Activated CD4-positive, alpha-beta T cell treated with anti-CD3 and anti-CD28 coated beads, Interleukin-2, amount 50 U/mL, for 1 hour (primary cell): ENCODE measurements at regions not wholly inside any gene's neighbourhood (a gene's known extent, or its start where the extent isn't known, plus 50 kb on each side); places are given as distances from the start of the nearest gene placed in this dataset.

Experiments
- DNase-seq: peaks from one replicate; pipeline ENCODE4 v3.0.0-alpha.2; 2020

- no peak for DNase-seq
Measured at GRCh38 chr10:78549140-78549935, 515.7 kb downstream of the RPS24 start.

- no peak for DNase-seq
Measured at GRCh38 chr10:78550090-78550489, 516.4 kb downstream of the RPS24 start.

GRCh38 chr10:78550716-78551115 lies 517.1 kb downstream of the RPS24 start:
- DNase-seq: no peak

GRCh38 chr10:78551184-78552005 lies 517.4 kb upstream of the ZMIZ1 start:
- no peak for DNase-seq

- DNase-seq: no peak
Measured at GRCh38 chr10:78552261-78552811, 516.4 kb upstream of the ZMIZ1 start.

- no peak for DNase-seq
Measured at GRCh38 chr10:78553792-78554191, 515.0 kb upstream of the ZMIZ1 start.

- no peak for DNase-seq
Measured at GRCh38 chr10:78555128-78555527, 513.6 kb upstream of the ZMIZ1 start.

GRCh38 chr10:78556705-78557432 lies 511.9 kb upstream of the ZMIZ1 start:
- DNase-seq: no peak

- no peak for DNase-seq
Measured at GRCh38 chr10:78557433-78557925, 511.3 kb upstream of the ZMIZ1 start.

GRCh38 chr10:78559661-78560340 lies 509.0 kb upstream of the ZMIZ1 start:
- no peak for DNase-seq

GRCh38 chr10:78560341-78560688 lies 508.5 kb upstream of the ZMIZ1 start:
- DNase-seq: no peak

- no peak for DNase-seq
Measured at GRCh38 chr10:78563314-78563713, 505.5 kb upstream of the ZMIZ1 start.

GRCh38 chr10:78565841-78566240 lies 502.9 kb upstream of the ZMIZ1 start:
- DNase-seq: no peak

- DNase-seq: no peak
Measured at GRCh38 chr10:78566284-78567111, 502.3 kb upstream of the ZMIZ1 start.

- no peak for DNase-seq
Measured at GRCh38 chr10:78567680-78568455, 500.9 kb upstream of the ZMIZ1 start.

GRCh38 chr10:78568620-78569019 lies 500.1 kb upstream of the ZMIZ1 start:
- no peak for DNase-seq

- DNase-seq: no peak
Measured at GRCh38 chr10:78570633-78571235, 498.0 kb upstream of the ZMIZ1 start.

GRCh38 chr10:78571286-78571685 lies 497.5 kb upstream of the ZMIZ1 start:
- DNase-seq: no peak

GRCh38 chr10:78571891-78572290 lies 496.9 kb upstream of the ZMIZ1 start:
- no peak for DNase-seq

GRCh38 chr10:78572565-78572964 lies 496.2 kb upstream of the ZMIZ1 start:
- DNase-seq: no peak
